ENCODE measurements at regions not wholly inside any gene's neighbourhood (a gene's known extent, or its start where the extent isn't known, plus 50 kb on each side); places are given as distances from the start of the nearest gene placed in this dataset.

DNA sequence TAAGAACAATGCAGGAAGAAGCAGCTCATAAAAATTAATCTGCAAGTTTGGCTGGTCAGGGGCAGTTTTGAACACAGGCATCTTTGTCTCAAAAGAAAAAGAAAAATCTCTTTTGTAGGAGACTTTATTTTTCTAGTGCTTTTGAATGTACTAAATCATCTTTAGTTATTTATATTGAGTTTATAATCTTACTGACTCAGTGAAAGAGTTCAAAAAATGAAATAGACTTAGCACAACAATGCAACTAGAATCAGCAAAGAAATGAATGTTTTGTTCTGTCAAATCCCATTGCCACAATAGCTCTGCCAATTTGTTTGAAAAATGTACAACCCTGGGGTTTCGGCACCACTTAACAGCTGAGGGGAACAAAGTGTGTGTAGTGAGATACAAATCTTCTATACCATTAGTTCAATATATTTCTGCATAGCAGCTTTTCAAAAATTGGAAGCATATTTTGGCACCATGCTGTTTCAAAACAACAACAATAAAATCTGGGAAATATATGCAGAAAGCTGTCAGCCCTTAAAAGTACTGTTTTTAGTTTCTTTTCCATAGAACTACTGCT, 1969.1 kb downstream of the MRPL39 start:
- TF ChIP-seq, protein P1, sequence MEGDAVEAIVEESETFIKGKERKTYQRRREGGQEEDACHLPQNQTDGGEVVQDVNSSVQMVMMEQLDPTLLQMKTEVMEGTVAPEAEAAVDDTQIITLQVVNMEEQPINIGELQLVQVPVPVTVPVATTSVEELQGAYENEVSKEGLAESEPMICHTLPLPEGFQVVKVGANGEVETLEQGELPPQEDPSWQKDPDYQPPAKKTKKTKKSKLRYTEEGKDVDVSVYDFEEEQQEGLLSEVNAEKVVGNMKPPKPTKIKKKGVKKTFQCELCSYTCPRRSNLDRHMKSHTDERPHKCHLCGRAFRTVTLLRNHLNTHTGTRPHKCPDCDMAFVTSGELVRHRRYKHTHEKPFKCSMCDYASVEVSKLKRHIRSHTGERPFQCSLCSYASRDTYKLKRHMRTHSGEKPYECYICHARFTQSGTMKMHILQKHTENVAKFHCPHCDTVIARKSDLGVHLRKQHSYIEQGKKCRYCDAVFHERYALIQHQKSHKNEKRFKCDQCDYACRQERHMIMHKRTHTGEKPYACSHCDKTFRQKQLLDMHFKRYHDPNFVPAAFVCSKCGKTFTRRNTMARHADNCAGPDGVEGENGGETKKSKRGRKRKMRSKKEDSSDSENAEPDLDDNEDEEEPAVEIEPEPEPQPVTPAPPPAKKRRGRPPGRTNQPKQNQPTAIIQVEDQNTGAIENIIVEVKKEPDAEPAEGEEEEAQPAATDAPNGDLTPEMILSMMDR (conservative IDR thresholded peaks at IDR 0.05; ENCODE audit: low read depth in 2 of 2), result no peak
- TF ChIP-seq EZH2 (IDR thresholded peaks at IDR 0.05; ENCODE audit: low read depth, unreplicated experiment) (no peak), ZNF114 (CRISPR knock-in tag; IDR thresholded peaks at IDR 0.05) (no peak), EZH2phosphoT487 (IDR thresholded peaks at IDR 0.05; ENCODE audit: unreplicated experiment) (no peak), POLR2AphosphoS5 (IDR thresholded peaks at IDR 0.05; ENCODE audit: low read depth) (no peak), ZNF331 (CRISPR knock-in tag; IDR thresholded peaks at IDR 0.05; ENCODE audit: low read depth) (no peak), JUNB (IDR thresholded peaks at IDR 0.05; ENCODE audit: unreplicated experiment) (no peak)
- TF ChIP-seq, protein P2, sequence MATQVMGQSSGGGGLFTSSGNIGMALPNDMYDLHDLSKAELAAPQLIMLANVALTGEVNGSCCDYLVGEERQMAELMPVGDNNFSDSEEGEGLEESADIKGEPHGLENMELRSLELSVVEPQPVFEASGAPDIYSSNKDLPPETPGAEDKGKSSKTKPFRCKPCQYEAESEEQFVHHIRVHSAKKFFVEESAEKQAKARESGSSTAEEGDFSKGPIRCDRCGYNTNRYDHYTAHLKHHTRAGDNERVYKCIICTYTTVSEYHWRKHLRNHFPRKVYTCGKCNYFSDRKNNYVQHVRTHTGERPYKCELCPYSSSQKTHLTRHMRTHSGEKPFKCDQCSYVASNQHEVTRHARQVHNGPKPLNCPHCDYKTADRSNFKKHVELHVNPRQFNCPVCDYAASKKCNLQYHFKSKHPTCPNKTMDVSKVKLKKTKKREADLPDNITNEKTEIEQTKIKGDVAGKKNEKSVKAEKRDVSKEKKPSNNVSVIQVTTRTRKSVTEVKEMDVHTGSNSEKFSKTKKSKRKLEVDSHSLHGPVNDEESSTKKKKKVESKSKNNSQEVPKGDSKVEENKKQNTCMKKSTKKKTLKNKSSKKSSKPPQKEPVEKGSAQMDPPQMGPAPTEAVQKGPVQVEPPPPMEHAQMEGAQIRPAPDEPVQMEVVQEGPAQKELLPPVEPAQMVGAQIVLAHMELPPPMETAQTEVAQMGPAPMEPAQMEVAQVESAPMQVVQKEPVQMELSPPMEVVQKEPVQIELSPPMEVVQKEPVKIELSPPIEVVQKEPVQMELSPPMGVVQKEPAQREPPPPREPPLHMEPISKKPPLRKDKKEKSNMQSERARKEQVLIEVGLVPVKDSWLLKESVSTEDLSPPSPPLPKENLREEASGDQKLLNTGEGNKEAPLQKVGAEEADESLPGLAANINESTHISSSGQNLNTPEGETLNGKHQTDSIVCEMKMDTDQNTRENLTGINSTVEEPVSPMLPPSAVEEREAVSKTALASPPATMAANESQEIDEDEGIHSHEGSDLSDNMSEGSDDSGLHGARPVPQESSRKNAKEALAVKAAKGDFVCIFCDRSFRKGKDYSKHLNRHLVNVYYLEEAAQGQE (IDR thresholded peaks at IDR 0.05; ENCODE audit: unreplicated experiment), result no peak
- TF ChIP-seq, protein P3, sequence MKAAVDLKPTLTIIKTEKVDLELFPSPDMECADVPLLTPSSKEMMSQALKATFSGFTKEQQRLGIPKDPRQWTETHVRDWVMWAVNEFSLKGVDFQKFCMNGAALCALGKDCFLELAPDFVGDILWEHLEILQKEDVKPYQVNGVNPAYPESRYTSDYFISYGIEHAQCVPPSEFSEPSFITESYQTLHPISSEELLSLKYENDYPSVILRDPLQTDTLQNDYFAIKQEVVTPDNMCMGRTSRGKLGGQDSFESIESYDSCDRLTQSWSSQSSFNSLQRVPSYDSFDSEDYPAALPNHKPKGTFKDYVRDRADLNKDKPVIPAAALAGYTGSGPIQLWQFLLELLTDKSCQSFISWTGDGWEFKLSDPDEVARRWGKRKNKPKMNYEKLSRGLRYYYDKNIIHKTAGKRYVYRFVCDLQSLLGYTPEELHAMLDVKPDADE (IDR thresholded peaks at IDR 0.05), result no peak

Measured in GM23338 (cell line).